Cerebellar nuclear complex (tissue), 1 donor: ENCODE measurements at regions not wholly inside any gene's neighbourhood (a gene's known extent, or its start where the extent isn't known, plus 50 kb on each side); places are given as distances from the start of the nearest gene placed in this dataset.
"Not testable (repeated sequence)": the region's sequence is repeated elsewhere in the genome, so short reads cannot be mapped to it uniquely, and the experiment has no call there.

Source experiments
- DNase-seq, 2 experiments: peaks; one replicate each; lab custom pipeline; 2025; lab: John Stamatoyannopoulos, UW

DNA sequence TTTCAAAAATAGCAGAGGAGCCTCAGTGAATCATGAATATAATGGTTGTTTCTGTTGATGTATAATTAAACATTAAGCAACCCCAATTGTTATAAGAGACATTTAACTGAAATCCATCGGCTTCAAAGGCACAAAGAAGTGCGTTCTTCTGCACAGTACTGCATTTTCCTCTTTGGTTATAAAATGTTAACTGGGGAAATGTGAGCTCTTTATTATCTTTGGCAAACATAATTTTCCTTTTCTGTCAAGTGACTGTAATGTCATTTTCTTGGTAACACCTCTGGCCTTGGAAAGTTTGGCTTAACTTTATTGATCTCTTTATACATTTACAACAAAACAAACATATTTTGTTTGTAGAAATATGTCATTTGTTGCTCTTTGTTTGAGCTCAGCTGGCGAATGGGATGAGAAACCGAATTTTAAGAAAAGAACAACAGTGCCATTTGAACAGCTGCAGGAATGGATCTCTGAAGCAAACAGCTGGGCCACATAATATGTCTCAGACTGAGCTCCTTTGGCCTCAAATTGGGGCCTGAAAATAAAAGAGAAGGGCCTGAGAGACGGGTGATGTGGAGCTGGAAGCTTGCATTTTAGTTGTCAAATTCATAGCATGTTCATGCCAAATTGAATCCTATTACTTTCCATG is 427.0 kb upstream of the SPTLC3 start:
- DNase-seq: no peak

DNA sequence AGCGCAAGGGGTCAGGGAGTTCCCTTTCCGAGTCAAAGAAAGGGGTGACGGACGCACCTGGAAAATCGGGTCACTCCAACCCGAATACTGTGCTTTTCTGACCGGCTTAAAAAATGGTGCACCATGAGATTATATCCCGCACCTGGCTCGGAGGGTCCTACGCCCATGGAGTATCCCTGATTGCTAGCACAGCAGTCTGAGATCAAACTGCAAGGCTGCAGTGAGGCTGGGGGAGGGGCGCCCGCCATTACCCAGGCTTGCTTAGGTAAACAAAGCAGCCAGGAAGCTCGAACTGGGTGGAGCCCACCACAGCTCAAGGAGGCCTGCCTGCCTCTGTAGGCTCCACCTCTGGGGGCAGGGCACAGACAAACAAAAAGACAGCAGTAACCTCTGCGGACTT is 426.1 kb upstream of the SPTLC3 start:
- not testable (repeated sequence) for DNase-seq

DNA sequence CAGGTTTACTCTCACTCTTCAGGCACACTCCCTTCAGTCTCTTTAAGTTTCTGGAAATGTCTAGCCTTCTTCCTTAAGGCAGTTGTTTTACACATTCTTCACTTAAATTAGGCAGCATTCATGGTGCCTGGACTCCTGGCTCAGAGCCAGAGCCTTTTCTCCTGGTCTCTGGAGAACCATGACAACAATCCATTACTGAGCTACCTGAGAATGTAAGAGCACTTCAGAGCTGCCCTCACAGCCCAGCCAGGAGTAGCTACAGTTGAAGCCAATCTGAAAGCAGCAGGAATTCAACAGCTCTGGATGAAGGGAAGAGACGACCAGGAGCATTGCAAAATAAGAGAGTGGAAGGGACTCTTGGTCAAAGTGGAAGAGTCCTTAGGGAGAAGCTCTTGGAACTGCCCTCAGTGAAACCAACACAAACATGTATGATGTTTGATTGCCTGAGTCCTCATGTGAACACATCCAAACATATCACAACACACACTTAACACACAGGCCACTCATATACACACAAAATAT is 416.8 kb upstream of the SPTLC3 start:
- no peak for DNase-seq

DNA sequence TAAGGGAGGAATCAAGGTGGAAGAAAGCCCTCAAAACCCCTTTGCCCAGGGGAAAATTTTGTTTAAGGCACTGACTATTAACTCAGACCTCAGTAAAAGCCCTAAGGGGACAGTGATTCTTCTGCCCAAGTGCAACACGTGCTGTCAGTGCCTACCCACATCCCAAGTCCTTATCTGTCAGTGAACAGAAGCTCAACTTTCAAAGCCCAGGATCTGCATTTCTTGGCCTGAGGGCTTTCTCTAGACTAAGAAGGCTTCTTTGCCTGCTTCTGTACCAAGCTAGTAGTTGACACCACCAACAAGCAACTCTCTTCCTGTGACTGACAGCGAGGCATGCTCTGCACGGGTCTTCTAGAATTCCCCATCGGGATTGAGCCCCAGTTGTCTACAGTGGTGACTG is 416.0 kb upstream of the SPTLC3 start:
- DNase-seq: no peak

DNA sequence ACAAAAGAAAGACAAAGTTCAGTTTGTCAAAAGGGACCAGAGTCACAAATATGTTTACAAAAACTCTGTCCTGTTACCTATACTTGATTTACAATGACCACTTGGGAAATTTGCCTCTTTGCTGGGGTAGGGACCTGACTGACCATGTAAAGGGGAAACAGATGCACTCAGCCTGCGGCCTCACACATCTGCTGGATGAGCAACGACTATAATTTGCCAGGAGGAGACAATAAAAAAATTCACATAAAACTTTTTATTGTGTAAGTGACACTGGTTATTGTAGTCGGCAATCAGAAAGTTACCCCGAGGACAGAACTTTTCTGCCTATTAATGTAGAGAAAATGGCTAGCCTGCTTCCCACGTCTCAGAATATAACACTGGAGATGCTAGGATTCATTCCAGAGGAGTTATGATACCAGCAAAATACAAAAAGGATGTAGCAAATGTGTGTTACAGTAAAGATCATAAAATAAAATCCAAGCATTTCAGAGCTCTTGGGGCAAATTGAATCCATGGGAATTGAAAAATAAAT is 415.4 kb upstream of the SPTLC3 start:
- DNase-seq: no peak

DNA sequence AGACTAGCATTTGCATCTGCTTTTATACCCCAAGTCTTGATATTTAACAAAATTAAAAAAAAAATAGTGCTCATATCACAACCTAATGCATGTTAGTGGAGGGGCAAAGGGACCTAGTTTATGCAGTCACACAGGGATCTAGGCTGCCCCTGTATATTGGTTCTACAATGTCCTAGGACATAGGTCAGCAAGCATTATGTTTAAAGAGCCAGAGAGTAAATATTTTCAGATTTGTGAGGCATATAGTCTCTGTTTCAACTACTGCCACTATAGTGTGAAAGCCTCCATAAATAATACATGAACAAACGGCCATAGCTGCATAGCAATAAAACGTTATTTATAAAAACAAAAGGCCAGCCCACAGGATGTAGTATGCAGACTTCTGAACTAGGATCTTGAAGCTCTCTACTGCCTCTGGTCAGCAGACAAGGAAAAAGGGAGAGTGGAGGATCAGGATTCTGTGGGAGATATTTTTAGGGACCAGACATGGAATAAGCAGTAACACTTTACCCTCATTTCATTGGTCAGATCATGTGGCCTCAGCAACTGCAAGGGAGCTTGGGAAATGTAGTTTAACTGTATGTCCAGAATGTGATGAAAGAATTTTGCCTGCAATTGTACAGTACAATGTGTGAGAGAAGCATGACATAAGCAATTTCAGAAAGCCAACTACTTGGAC is 414.2 kb upstream of the SPTLC3 start:
- DNase-seq: no peak

GRCh38 chr20:12595841-12596240 is 412.9 kb upstream of the SPTLC3 start:
- DNase-seq: no peak

- DNase-seq: no peak
These were observed 411.9 kb upstream of the SPTLC3 start for GRCh38 chr20:12596863-12597262.

DNA sequence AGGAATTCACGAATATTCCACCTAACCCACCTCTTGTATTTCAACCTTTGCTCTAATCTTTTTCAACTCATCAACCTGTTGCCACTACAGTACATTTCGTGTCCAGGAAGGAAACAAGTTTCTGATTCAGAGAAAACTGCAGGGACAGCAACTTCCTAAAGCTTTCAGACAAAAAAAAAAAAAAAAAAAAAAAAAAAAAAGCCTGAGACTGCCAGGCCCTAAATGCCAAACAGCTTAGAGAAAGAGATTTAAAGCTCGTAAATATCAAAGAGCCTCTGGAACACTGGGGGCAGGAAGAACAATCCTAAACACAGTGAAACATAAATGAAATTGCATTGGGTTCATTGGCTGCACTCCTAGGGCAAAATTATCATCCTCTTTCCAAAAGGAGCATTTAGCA is 411.2 kb upstream of the SPTLC3 start:
- DNase-seq: no peak

- DNase-seq: no peak
These were observed 409.9 kb upstream of the SPTLC3 start for GRCh38 chr20:12598894-12599293.

GRCh38 chr20:12599494-12599893 is 409.3 kb upstream of the SPTLC3 start:
- DNase-seq: no peak

- no peak for DNase-seq
These were observed 403.0 kb upstream of the SPTLC3 start for GRCh38 chr20:12605751-12606150.

DNA sequence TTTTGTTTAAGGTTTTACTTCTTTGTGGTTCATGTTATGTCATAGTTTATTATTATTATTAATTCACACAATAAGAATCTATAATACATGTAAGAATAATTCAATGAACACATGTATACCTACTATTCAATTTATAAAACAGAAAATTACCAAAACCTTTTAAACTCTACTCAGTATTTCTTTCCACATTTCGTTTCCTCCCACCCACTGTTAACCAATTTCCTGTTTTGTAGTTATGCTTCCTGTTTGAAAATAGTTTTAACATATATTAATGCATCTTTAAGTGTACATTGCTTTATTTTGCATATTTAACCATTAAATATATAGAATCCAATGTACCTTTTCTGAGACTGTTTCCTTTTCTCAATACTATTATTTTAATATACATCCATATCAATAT is 397.9 kb upstream of the SPTLC3 start:
- no peak for DNase-seq

DNA sequence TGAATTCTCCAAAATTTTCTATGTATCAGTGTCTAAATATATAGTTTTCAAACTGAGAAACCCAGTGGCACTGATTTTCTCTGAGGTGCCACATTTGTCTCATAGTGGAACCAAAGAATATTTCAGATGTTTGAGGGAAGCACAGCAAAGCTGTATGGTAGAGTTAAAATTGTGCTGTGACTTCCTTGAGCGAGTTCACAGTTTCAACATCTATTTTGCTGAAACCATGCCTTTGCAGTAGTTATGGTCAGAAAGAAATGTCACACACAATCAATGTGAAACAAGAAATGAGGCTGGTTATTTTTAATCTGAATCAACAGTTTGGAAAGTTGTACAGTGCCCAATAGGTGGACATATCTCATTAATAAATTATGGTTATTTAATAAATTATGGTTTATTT is 394.0 kb upstream of the SPTLC3 start:
- no peak for DNase-seq

DNA sequence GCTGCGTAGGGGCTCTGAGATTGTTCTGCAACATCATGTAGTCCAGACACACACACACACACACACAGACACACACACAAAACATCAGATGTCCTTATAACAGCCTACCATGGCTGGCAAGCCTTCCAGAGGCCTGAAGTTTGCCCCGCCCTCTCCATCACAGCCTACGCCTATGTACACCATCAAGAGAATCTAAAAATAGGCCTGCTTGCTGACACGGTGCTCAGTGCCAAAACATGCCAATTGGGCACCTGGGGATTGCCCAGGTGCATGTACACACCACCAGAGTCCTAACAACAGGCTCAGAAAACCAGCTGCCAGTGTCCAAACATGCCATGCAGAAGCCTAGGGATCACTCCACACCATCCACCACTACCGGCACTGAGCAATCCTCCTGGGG is 391.7 kb upstream of the SPTLC3 start:
- no peak for DNase-seq

DNA sequence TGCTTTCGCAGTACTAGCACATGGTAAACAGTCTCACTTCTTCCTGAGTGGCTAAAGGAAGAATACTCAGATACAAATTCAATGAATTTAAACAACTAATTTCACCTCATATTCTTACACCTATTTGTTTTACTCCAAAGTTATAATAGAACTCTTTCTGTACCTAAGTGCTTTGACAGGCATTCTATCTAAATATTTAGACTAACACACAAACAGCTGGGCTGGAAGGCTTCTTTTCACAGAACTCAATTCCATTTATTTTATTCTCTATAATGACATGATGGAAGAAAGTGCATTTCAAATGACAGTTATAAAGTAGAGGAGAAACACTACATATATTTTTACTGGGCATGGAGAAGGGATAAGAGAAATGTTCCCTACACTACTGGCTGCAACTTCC is 384.9 kb upstream of the SPTLC3 start:
- no peak for DNase-seq

DNA sequence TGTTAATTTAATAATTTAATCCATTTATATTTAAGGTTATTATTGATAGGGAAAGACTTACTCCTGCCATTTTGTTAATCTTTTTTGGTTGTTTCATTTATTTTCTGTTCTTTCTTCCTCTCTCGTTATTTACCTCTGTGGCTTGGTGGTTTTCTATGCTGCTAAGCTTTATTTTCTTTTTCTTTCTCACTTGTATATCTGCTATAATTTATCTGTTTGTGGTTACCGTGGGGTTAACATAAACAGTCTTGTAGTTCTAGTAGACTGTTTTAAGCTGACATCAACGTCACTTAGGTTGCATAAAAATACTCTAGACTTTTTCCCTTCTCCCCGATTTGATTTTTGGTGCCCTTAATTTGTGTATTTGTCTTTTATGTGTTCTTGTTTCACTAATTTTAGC is 381.3 kb upstream of the SPTLC3 start:
- no peak for DNase-seq

- no peak for DNase-seq
These were observed 370.0 kb upstream of the SPTLC3 start for GRCh38 chr20:12638633-12639312.

DNA sequence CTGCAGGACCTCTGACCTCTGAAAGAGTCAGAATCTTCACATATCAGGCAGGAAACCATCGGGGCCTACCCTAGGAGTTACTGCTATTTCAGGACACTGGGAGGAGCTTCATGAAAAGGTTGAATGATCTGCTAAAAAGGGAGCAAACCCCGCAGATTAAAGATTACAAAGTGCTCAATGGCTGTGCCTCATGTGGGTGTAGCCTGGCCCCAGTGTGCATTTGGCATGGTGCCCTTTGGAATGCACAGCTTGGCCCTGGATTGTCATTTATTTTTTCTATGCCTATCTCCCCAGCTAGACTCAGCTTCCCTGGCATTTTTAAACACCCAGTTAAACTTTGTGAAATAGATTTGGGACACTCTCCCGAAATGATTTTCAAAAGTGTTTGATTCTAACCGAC is 368.5 kb upstream of the SPTLC3 start:
- DNase-seq: no peak

DNA sequence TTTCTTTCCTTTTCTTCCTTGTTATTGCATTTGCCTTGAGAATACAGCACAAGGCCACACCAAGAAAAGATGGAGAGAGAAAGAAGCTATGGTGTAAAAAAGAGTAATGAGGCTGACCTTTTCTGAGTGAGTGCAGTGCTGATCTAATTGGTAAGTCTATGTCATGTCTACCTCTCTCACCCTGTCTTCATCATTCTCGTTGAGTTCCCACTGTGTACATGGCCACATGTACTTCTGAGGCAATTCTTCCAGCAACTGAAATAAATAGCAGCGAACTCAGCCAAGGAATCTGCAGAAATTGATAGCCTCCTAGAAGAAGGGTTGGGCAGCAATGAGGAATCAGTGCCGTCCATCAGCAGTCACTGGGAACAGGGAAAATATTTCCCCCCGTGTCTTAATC is 367.2 kb upstream of the SPTLC3 start:
- no peak for DNase-seq

DNA sequence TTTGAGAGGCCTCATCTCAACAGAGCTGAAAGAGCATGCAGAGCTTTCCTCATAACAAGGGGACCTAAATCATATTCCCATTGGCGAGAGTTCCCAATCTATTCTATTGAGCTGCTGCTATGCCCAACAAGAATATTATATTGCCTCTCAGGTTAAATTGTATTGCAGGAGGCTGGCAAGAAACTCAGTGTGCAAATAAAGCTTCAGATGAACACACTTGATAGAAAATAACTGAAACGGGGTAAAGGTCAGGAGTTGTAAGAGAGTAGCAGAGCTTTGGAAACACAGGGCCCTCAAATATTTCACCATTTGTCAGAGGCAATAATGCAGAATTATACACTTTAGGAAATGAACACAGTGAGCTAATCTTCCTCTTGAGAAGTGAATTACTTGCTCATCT is 364.3 kb upstream of the SPTLC3 start:
- no peak for DNase-seq

GRCh38 chr20:12649234-12649633 is 359.5 kb upstream of the SPTLC3 start:
- DNase-seq: no peak

DNA sequence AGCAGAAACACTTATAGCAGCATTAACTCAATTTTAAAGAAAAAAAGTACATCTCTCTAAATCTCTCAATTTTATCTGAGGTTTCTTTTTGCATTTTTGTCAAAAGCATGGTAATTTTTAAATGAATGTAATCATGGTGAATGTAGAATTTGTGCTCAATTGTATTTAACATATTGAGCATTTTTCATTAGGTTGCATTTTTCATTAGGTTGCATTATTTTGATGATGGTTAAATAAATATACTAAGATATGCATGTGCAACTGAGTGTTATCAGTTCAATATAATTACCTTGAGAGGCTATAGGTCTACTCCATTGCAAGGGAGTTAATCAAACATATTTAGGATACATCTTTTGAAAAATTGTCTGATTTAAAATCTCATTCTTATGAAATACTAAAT is 355.1 kb upstream of the SPTLC3 start:
- no peak for DNase-seq
